GM21390 (cell line): ENCODE measurements at regions not wholly inside any gene's neighbourhood (a gene's known extent, or its start where the extent isn't known, plus 50 kb on each side); places are given as distances from the start of the nearest gene placed in this dataset.

Source experiments
- ATAC-seq: cut with Tn5 transposase; IDR thresholded peaks from one replicate; pipeline ENCODE4 v1.9.1; 2021; ENCODE audit not compliant: unreplicated experiment

DNA sequence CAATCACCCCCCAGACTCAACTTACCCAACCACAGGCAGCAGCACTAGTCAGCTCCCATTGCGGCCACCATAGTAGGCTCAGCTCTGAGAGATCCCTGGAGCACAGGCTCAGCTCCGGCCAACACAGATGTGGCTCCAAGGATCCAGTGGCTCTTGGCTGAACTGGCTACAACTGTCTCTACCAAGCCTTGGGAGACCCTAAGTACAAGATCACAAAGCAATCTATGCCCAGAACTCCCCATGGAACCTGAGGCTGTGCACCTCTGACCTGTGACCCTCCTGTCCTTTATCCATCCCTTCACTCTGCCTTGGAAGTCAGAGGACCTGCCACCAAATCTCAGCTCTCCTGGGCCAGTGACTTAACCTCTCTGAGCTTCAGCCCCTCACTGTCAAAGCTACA is 61.8 kb upstream of the GJB5 start:
- ATAC-seq, result no peak

DNA sequence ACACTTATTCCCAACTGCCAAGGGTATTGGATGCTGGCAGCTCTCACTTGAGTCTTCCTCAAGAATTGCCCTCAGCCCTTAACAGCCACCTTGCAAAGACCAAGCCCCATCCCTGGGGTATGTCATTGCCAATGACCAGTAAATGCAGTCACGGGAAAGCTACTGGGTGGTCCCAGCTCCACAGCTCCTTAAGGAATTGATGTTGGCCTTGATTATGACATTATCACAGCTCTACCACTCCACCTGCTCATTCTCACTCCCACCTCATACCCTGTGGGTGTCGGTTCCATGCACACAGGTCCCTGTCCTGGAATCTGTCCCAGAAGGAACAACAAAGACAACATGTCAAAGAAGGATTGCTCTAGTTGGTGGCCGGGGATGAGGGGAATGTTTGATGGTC is 60.5 kb upstream of the GJB5 start:
- no peak for ATAC-seq

DNA sequence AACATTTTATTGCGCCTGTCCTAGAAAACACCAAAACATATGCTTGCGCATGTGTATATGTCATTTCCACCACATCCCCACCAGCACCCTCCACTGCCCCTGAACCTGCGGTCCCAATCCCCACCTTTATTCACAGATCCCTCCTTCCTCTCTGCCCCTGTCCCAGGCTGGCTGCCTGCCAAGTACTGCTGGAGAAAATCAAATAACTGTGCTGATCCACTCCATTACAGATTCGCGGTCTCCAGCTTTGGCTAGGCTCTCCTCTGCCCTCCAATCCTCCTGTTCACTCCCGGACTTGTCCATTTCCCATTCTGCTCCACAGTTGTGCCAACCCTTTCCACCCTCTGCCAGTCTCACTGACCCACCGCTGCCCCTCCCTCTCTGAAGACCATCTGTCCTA is 59.3 kb upstream of the GJB5 start:
- ATAC-seq, result no peak

DNA sequence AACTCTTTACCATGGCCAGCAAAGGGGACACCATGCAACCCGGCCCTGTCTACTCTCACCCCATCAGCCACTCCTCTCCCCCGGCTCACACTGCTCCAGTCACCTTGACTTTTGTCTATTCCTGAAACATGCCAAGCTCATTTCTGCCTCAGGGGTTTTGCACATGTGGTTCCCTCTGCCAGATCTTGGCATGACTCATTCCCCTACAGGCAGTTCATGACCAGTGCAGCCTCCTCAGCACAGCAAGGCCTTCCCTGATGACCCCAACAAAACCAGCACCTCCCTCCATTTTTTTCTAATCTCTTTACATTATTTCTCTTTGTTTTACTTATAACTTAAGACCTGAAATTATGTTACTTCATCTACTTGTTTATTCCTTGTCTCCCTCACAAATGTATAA is 58.6 kb upstream of the GJB5 start:
- no peak for ATAC-seq

DNA sequence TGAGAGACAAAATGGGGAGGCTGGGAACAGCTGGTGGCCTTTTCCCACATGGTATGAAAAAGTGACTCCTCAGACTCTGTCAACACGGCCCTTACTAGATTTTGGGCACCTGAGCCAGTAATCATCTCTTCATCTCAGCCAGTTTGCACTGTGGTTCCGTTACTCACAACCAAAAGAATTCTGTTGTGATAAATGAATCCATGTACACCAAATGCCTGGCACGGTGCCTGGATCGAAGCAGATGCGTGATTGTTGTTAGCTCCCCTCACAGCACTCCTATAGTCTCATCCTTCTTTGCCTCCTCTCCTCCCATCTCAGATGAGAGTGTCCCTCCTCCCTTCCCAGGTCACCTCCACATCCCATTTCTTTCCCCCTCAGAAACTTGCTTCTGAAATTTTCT is 57.9 kb upstream of the GJB5 start:
- no peak for ATAC-seq

DNA sequence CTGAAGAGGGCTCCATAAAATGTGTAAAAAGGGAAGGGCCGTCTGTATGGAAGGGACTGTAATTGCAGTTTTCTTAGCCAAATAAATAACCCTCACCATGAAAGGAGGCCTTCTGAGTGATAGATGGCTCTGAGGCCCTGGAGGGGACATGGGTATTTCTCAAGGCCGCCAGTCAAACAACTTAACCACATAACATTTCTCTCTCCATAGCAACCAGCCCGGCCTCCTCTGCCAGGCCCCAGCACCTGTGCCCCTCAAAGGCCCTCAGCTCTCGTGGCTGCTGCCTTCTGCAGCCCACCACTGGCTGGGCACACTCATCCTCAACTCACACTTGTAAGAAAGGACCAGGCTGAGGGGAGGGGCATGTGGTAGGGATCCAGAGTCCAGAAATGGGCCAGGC is 57.0 kb upstream of the GJB5 start:
- ATAC-seq, result no peak

DNA sequence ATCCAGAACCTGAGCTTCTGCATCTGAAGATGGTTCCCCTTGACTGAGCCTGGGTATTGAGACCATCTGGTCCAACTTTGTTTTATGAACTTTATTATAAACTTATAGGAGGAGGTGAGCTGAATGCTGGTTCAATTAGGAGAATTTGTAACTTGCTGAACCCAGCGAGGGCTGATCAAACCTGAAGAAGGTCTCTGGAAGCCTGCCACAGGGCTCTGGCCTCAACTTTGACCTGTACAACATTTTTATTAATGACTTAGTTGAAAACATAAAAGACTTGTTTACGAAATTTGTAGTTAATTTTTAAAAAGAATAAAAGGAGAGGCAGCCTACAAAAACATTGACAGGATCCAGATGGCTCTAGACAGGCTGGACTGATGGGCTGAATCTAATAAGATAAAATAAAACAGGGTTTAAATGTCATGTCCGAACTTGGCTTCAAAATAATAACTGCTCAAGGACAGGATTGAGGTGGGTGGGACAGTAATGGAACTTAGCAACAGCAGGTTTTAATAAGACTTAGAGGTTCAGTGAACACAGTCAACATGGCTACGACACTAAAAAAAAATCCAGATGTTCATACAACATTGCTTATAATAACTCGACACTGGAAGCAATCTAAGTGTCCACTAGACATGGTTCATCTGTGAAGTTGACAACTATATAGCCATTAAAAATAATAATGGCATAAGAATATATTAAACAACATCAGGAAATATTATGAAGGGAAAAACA is 53.4 kb upstream of the GJB5 start:
- ATAC-seq, result no peak
